ENCODE measurements at regions not wholly inside any gene's neighbourhood (a gene's known extent, or its start where the extent isn't known, plus 50 kb on each side); places are given as distances from the start of the nearest gene placed in this dataset.
A peak's percentile ranks its signal among the peaks of the same experiment; 100 is the strongest.
"Not testable (repeated sequence)": the region's sequence is repeated elsewhere in the genome, so short reads cannot be mapped to it uniquely, and the experiment has no call there.

DNA sequence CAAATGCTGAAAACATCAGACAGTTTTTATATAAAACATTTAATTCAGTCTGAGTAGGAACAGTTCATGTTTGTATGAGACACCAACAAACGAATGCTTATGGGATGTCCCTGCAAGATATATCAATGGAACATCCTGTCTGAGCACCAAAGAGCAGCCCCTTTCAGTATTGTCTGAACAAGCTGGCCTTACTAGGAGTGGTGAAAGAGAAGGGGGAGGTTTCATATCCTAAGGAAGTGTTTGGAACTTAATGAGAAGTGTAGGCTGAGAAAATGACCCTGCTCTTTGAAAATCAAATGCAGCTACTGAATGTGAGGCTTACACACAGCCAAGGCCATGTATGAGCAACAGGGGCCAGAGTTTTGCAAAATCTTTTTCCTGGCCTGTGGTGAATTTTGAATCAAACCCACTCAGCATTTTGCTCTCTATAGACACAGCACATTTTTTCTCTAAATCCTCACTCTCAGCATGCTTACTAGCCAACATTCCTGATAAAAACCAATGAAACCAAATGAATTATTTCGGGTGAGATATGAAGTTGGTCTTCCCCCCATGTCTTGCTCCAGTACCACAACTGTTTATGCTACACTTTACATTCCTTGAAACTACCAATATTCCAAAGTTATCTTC lies 119.4 kb downstream of the LUZP4 start:
- peak; percentile 70 for DNase-seq

DNA sequence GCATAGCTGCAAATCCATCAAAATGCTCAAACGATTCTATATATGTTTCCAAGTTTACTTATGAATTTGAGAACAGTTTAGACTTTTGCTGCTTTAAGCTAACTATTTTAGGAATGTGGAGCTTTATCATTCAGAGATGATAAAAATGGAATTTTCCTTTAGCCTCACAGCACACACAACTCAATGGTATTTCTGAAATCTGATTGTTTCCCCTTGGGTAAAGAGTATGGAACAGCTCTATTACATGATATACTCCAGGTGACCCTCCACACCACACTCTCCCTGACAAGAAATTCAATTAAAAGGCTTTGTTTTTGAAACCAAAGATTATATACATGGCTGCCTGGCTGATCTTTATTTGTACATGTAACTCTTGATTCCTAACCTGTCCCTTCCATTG lies 120.0 kb downstream of the LUZP4 start:
- peak; percentile 64 for DNase-seq

DNA sequence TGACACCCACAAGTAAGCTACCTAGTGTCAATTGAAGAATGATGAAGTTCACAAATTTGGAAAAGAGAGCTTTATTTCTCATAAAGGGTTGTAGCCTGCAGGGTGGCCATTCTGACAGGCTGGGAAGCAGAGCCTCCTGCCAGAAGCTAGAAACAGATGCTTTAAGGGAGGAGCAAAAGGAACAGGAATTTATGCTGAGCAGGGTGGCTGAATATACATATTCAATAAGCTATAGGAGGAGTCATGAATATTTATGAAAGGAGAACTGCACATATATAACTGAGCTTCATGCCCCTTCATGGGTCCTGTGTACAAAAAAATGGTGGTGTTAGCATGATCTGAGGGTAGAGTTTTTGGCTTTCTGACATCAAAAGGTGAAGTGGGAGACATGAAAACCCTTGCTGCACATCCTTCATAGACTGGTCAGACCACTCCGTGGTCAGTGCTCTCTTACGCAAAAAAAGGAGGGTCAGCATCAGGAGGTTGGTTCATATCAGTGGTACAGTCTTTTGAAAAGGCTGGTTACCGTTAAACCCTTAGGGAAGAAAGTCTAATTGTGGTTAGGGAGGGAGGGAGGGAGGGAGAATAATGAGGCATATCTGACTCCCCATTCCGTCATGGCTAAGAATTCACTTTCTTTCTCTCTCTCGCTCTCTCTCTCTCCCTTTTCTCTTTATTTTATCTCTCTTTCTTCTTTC lies 121.4 kb downstream of the LUZP4 start:
- DNase-seq, result no peak

DNA sequence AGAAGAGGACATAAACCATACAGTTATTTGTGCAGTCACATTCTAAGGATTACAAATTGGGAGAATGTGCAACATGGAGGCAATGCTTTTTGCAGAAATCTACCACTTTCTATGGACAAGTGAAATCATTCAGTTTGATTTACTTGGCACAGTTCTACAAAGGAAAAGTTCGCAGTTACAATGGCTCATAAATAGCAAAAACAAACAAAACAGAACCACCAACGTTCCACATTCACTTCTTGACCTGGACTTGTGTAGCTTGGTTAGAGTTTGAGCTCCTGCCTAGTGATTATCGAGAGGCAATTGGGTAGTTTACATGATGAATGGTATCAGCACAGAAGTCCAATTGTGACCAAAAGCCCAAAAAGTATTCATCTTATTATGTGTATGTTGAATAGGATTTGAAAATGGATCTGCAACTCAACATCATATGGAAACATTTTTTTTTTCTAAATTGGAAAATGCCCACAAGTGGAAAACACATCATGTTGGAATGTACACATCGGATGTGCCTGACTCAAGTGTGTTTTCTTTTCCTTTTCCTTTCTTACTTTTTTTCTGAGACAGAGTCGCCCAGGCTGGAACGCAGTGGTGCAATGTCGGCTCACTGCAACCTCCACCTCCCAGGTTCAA lies 123.8 kb downstream of the LUZP4 start:
- DNase-seq, result peak; percentile 55

DNA sequence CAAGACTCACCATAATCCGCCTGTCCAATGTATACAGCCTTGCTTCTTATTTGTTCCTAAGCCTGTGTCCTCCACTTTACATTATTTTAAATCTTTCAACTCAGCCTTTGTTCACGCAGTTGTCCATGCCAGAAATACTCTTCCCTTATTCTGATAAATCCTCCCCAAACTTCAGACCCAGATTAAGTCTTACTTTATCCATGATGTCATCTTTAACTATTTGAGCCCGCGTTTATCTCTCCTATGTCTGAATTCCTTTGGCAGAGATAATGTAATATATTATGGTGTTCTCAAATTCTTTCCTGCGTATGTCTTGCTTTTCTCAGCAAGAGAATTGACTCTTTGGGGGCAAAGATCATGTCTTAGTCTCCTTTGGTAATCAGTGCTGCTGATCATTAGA lies 129.6 kb downstream of the LUZP4 start:
- peak; percentile 16 for DNase-seq

DNA sequence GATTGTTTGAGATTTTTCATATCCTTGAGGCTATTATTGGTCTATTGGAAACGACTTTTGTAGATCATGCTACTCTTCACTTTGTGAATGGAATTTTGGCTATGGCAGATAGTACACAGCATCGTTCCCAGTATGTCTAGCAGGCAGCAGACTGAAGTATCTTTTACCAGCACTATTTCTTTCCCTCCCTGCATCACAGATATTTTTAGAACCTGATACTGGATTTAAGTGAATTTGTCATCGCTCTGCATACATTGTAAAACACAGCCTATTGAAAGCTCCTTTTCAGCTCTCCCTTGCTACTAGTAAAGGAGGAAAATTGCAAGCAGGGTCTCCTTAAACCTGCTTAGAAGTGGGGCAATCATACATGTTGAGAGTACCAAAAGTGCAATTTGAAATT lies 133.6 kb downstream of the LUZP4 start:
- DNase-seq, result no peak

DNA sequence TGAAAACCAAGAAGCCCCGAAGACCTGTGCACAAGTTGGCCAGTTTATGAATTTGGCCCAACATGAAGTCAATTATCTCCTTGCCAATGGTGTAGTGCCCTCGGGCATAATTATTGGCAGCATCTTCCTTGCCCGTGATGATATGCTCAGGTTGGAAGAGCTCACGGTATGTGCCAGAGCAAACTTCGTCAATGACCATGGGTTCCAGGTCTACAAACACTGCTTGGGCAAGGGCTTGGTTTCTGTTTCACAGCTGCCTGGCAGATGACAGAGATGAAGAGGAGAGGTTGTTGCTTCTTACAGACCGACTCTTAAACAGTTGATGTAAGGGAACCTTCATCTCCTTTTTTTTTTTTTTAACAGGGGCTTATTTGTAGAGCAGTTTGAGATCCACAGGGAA lies 135.6 kb upstream of the PLS3 start:
- DNase-seq, result no peak

DNA sequence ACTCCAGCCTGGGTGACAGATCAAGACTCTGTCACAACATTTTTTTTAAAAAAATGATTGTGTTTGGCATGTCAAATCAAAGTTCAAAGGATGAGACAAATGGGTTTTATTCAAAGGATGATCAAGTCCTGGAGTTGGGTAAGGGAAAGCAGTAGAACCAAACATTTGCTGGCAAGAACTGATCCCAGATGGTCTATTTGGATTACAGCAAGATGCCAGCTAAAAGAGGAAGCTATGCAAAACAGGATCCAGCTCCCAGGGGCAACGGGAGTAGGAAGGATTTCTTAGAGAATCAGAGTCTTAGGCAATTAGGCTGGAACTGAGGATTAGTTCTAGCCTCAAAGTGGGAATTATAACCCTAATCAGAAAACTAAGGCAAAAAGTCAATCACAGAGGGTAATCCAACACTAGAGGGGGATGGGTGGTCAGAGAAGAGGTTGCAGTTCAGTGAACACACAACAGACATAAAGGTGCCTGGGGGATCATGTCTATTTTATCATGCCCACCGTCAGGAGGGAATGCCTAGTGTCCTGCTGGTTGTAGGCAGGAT lies 133.0 kb upstream of the PLS3 start:
- DNase-seq, result no peak

DNA sequence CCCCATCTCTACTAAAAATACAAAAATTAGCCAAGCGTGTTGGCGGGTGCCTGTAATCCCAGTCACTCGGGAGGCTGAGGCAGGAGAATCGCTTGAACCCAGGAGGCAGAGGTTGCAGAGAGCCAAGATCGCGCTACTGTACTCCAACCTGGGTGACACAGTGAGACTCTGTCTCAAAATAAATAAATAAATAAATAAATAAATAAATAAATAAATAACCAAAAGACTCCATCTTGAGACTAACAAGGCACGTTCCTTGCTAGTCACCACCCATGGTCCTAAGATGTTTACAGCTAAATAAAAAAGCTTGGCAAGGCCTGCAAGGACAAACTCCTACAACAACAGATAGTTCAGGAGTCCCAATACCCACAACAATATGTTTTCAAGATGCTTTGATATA lies 126.1 kb upstream of the PLS3 start:
- DNase-seq, result not testable (repeated sequence)

DNA sequence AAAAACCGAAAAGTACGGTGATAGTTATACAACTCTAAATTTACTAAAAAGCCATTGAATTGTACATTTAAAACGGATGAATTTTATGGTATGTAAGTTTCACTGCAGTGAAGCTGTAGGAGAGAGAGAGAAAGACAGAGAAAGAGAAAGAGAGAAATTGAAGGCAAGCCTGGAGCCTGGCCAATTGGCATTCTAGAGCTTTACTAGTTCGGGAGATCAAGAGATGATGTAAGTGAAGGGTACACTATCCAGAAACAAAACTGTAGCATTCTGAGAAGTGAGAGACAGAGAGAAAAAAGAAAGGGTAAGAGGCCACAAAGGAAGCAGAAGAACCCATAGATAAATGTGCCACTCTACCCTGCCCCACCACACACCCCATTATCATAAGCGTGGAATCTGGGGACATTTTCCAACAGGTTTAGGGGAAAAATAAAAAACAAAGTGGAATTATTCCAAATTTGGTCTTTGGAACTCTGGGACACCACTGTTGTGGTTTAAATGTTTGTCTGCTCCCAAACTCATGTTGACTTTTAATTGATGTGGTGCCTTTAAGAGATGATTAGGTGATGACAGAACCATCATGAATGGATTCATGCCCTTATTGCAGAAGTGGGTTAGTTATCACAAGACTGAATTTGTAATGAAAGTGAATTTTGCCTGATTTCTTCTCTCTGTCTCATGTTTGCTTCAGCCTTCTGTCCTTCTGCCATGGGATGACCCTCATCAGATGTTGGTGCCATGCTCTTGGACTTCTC lies 123.0 kb upstream of the PLS3 start:
- peak; percentile 5 for DNase-seq

DNA sequence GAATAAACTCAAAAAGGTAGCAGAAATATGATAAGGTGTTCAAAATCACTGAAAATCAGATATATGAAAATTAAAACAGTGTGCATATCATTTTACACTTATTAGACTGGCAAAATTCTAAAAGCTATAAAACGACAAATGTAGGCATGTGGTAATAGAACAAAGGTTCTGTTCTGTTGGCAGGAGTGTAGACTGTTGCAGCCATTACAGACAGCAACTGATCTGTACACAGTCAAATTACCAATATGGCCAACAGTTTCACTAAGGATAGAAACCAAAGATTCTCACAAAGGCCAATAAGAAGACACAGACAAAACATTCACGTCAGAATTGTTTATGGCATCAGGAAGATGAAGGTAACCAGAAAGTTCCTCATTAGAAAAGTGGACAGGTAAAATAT lies 112.8 kb upstream of the PLS3 start:
- DNase-seq, result no peak

DNA sequence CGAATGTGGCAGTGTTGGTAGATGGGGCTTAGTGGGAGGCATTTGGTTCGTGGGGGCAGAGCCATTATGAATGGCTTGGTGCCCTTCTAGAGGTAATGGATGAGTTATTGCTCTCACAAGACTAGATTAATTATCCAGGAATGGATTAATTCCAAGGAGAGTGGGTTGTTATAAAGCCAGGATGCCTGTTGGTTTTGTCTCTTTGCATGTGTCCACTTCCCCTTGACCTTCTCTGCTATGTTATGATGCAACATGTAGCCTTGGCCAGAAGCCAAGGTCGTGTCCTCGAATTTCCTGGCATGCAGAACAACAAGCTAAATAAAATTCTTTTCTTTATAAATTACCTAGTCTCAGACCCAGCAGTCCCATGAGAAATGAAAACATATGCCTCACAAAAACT lies 111.2 kb upstream of the PLS3 start:
- DNase-seq, result peak; percentile 50

DNA sequence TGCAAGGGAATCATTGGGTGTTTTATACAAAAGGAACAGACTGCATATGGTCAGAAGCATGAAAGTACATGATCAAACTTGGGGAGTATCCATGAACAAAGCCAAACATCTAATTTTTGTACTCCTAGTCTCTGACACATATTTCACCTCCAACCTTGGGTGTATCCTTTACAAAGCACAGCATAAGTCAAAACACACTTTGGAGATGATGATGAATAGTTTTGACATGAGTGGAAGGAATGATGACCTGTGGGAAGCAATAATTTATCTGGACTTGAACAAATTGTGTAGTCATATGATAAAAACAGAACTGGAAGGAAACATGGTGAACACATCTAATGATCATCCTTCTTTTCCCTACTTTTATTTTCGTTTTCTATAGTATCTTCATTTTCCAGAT lies 108.7 kb upstream of the PLS3 start:
- peak; percentile 49 for DNase-seq

DNA sequence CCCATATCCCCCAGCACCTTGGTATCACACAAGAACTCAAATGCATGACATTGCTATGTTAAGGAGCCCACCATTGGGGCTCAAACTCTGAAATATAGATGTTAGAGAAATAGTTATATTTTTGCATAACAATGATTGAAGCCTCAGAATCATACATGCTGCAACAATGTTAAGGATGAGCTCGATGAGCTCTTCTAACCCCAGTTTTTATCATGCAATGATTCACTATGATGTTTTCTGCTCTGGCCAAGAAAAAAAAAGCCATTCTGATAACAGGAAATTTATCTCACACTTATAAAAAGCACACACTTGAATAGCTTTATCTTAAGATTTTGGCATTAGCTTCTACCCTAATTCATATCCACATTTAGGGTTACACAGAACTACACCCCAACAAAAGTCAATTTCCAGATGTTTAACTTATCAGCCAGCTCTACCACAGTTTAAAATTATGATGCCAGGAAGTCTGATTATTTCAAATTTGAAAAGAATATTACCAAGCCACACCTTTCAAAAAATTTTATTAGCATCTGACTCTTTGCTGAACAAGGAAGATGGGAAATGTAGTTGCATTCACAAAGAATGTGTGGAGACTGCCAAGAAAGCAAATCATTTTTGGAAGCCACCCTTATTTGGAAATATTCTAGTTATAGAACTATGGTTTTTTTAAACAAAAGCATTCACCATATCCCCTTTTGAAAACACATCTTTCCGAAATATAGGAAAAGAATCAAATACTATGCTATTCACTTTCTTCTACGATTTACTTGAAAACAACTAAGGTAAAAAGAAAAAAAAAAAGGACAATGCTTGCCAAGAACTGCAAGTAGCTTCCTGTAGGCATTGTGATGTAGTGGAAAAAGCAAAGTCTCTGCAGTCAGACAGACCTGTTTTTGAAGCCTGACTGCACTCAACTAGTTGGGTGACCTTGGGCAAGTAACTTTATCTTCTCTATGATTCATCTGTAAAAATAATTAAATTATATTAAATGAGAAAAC lies 100.8 kb upstream of the PLS3 start:
- peak; percentile 58 for DNase-seq

DNA sequence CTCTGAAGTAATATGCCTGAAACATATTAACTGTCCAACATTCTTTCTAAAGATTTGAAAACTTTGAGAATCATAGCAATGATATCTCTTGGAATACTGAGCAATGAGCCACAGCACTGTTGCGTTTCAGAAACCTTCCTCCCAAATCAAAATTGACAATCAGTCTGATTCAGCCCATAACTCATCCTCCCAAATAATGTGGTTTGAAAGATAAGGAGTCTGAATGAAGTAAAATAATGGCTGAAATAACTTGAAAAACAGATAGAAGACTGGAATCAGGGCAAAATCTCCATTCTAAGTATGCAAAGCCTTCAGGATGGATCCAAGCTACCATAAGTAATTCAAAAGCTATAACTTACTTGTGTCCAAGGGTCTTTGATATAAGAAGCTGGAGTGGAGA lies 98.6 kb upstream of the PLS3 start:
- peak; percentile 17 for DNase-seq

DNA sequence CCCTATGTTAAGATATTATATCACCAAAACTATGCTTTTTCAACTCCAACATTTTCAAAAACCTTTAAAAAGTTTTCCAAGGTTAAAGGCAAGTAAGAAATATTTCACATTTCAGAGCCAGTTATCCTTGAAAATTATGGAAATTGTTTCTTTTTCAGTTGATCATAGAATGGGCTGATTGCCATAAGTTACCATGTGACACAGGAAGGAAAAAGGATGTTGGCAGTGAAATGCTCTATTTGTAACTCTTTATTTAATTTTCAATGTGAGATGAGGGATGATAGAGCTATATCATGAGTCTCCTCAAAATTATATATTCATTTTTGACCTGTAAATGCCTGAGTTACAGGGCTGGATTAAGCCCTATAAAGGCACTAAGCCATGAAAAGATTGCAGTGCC lies 93.0 kb upstream of the PLS3 start:
- DNase-seq, result no peak

DNA sequence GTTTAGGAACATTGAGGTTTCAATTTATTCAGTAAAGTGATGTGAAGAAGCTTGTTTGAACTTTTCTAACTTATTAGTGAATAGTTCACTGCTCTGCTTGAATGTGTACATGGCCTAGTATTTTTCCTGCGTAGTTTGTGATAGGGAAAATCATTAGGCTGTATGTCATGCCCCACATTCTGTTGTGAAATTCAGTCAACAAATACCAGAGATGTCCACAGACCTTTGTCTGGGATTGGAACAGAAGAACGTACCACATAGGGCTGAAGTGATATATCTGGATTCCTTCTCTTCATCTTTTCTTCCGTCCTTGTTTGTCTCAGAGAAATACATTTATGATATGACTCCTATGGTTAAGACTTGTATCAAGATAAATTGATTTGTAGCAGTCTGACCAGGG lies 88.8 kb upstream of the PLS3 start:
- DNase-seq, result no peak

DNA sequence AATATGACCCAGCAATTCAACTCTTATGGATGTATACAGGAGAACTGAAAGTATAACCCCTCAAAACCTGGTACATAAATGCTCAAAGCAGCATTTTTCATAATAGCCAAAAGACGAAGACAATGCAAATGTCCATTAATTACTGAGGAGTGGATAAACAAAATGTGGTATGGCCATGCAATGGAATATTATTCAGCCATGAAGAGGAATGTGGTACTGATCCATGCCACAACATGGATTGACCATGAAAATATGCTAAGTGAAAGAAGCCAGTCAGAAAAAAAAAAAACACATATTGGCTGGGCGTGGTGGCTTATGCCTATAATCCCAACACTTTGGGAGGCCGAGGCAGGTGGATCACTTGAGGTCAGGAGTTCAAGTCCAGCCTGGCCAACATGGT lies 74.5 kb upstream of the PLS3 start:
- DNase-seq, result no peak

DNA sequence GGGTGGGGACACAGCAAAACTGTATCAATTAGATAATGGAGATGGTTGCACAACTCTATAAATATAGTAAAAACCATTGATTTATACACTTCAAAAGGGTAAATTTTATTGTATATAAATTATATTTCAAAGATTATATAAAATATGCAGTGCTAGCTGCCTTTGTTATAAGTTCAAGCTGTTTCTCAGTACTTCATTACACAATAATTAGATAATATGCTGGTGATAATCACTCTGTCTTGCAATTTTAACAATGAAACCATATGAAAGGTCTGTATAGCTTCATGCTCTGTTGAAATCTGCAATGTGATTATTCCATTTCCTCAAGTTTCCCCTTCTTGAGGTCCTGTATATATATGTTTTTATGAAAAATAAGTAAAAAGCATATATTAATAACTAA lies 73.4 kb upstream of the PLS3 start:
- DNase-seq, result no peak

DNA sequence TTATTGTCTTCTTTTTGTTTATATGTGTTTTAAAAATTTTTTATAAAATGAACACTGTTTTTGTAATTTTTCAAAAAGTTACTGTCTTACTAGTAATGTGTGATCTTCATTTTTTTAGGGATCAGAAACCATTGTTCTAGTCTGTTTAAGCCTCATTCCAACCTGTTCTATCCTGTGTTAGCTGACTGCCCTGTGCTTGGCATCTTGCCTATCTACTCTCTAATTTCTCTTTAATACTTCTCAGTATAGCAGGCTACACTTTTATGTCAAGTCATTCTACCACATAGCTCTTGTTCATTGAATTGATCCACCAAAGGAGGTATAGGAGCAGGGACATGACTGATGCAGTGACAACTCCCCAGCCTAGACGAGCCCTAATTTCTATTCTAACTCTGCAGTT lies 70.2 kb upstream of the PLS3 start:
- DNase-seq, result no peak

DNA sequence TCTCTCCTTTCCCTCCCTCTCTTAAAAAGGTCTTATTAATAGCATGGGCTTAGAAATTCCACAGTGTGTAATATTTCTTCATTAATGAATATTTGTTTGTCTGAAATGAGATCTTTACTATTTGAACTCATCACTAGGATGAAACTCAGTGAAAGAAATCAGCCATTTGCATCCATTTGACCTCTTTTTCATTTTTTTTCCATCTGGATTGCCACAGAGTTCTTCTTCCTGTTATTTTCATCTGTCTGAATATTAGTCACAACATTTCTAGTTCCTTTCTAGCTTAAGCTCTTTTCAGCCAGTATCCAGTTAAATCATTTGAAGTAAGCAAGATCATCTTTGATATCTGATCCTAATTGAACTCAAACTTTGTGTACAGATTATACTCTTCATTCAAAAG lies 69.2 kb upstream of the PLS3 start:
- DNase-seq, result no peak

DNA sequence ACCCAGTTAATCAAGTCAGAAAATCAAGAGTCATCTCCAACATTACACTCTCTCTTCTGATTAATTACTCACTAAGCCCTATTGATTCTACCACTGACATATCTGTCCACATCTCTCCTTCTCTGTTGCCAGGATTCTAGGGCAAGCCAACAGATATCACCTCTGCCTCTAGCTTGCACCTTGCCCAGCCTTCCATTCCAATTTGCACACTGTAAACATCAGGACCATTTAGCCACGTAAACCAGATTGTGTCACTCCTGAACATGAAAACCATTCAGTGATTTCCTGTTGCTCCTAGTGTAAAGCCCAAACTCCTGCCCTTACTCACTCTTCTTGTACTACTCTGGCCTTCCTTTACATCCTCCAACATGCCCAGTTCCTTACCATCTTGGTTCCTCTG lies 68.0 kb upstream of the PLS3 start:
- no peak for DNase-seq
